Mucosa of descending colon (tissue), 3 donors: ENCODE measurements at regions not wholly inside any gene's neighbourhood (a gene's known extent, or its start where the extent isn't known, plus 50 kb on each side); places are given as distances from the start of the nearest gene placed in this dataset.

Experiments
- ATAC-seq: fragments of 200-7000 bp; cut with Tn5 transposase; one replicate; pipeline ENCODE4 v1.9.1; 2020; ENCODE audit warnings: mild to moderate bottlenecking, moderate library complexity
- DNase-seq, 3 donors: peaks; one replicate each; pipeline ENCODE4 v3.0.0-alpha.2; 2020
- H3K36me3 ChIP-seq: fragments of 200-600 bp; one replicate; pipeline ENCODE4 v1.8.0; 2021; ENCODE audit warnings: low read depth, mild to moderate bottlenecking
- H3K4me1 ChIP-seq: fragments of 200-600 bp; one replicate; pipeline ENCODE4 v1.8.0; 2021; ENCODE audit warnings: low read depth, mild to moderate bottlenecking
- H3K4me3 ChIP-seq: fragments of 200-600 bp; one replicate; pipeline ENCODE4 v1.8.0; 2021; ENCODE audit warnings: mild to moderate bottlenecking
- H3K9me3 ChIP-seq: fragments of 200-600 bp; one replicate; pipeline ENCODE4 v1.8.0; 2021; ENCODE audit warnings: mild to moderate bottlenecking
- CTCF ChIP-seq: fragments of 200-600 bp; IDR thresholded peaks from one replicate; pipeline ENCODE4 v1.8.0; 2022; ENCODE audit warnings: antibody characterized with exemption, mild to moderate bottlenecking
- intact Hi-C, 2 donors: fragments of 100-400 bp; cut with DNase I in 1 of 2; cut with micrococcal nuclease in 1 of 2; formaldehyde crosslinking; loops; one replicate each; pipeline versions ENCODE4 v1.11.0 to v1.11.1; 2022; cut with DNase I, micrococcal nuclease
- donor health status: DM: no; HTN: no; CAD: no; lungs with moderate emphysema.
- donor health status: DM: no; HTN: no; CAD: no.
- donor health status: DM: no; HTN: yes; CAD: no.

- intact Hi-C loops: no loop called here
- ATAC-seq (no peak), DNase-seq (no peak)
These were observed 260.0 kb downstream of the FAT3 start for GRCh38 chr11:92484570-92484969.

GRCh38 chr11:92489826-92490399, 265.3 kb downstream of the FAT3 start:
- Histone ChIP-seq H3K4me1 (no peaks in the 10 kb centered on the region), H3K36me3 (no peaks in the 10 kb centered on the region), H3K4me3 (no peak overlapping the region), H3K9me3 (no peaks in the 10 kb centered on the region)
- ATAC-seq: no peak
- intact Hi-C loops: no loop called here
- DNase-seq: no peak
- TF ChIP-seq CTCF: no peak

More at GRCh38 chr11:92484570-92484969, 260.0 kb downstream of the FAT3 start:
- no peak for TF ChIP-seq CTCF
- H3K4me1 ChIP-seq: no peaks in the 10 kb centered on the region
- no peak overlapping the region for H3K4me3 ChIP-seq
- no peaks in the 10 kb centered on the region for H3K9me3 ChIP-seq
- no peaks in the 10 kb centered on the region for H3K36me3 ChIP-seq

GRCh38 chr11:92492372-92492771, 267.8 kb downstream of the FAT3 start:
- no peaks in the 10 kb centered on the region for H3K36me3 ChIP-seq
- ATAC-seq (no peak), DNase-seq (no peak)
- H3K4me1 ChIP-seq: no peaks in the 10 kb centered on the region
- no peaks in the 10 kb centered on the region for H3K9me3 ChIP-seq
- intact Hi-C loops: no loop called here
- no peak for TF ChIP-seq CTCF
- no peak overlapping the region for H3K4me3 ChIP-seq

- no peaks in the 10 kb centered on the region for H3K36me3 ChIP-seq
- no peak for TF ChIP-seq CTCF
- intact Hi-C loops: no loop called here
- H3K9me3 ChIP-seq: no peaks in the 10 kb centered on the region
- ATAC-seq (no peak), DNase-seq (no peak)
- H3K4me3 ChIP-seq: no peak overlapping the region
- no peaks in the 10 kb centered on the region for H3K4me1 ChIP-seq
These were observed 270.6 kb downstream of the FAT3 start for GRCh38 chr11:92495107-92495793.

GRCh38 chr11:92500453-92500852, 275.8 kb downstream of the FAT3 start:
- intact Hi-C loops: no loop called here
- DNase-seq: no peak
- TF ChIP-seq CTCF: no peak
- H3K36me3 ChIP-seq: no peaks in the 10 kb centered on the region
- no peaks in the 10 kb centered on the region for H3K4me1 ChIP-seq
- H3K9me3 ChIP-seq: no peaks in the 10 kb centered on the region
- ATAC-seq: no peak
- H3K4me3 ChIP-seq: no peak overlapping the region
